NCI-H1694 treated with DMSO at 0.1 percent for 48 hours (cell line): ENCODE measurements at regions not wholly inside any gene's neighbourhood (a gene's known extent, or its start where the extent isn't known, plus 50 kb on each side); places are given as distances from the start of the nearest gene placed in this dataset.

ENCODE experiments used
- DNase-seq: peaks from one replicate; lab custom pipeline; 2025; lab: John Stamatoyannopoulos, UW

DNA sequence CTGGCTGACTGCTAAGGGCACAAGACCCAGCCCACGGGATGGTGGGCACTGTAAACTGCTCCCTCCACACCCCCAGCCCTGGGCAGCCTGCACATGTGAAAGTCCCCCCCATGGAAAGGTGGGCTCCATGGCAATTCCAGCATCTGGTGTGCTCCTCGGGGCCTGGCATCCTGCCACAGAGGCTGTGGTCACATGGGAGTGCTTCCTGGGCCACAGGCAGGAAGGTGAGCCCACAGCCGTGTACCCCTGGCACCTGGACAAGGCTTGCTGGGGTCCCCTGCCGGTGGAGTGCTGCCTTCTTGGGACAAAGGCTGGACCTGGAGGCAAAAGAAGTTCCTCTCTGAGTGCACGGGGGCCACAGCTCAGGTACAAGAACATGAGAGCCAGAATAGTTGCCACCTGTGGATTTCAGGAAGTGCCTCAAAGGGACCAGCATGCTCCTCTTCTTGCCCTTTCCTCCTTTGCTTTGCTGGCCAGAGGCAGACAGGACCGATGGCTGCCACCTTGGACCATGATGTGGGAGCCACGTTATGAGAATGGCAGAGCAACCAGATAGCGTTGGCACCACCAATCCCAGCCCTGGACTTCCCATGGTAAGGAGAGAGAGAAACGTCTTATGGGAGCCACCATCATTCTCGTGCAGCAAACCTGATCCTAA is 120.2 kb upstream of the MLN start:
- DNase-seq, result no peak

GRCh38 chr6:33921745-33922144 is 117.9 kb upstream of the MLN start:
- DNase-seq, result no peak

DNA sequence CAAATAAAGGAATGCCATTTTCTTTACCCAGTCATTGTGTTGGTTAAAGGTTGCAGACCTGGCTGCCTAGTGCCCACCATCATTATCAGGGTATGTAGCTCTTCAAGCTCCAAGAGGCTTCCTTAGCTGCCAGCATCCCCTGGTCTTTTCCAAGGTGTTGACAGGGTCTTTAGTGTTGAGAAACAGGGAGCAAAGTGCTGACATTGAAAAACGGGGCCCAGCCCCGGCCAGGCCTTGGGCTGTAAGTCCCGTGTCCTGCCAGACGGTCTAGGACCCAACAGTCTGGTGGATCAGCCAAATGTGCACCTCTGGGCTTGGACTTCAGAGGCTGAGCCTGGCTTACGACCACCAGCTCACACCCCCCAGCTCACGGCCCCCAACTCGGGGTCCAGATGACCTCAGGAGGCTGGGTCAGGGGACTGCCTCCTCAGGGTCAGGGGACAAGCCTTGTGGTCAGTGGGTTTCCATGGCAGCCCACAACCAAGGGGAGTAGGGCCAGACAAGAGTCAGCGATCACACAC is 114.4 kb upstream of the MLN start:
- no peak for DNase-seq

- DNase-seq, result no peak
Observed at GRCh38 chr6:33915134-33915533, 111.3 kb upstream of the MLN start.

DNA sequence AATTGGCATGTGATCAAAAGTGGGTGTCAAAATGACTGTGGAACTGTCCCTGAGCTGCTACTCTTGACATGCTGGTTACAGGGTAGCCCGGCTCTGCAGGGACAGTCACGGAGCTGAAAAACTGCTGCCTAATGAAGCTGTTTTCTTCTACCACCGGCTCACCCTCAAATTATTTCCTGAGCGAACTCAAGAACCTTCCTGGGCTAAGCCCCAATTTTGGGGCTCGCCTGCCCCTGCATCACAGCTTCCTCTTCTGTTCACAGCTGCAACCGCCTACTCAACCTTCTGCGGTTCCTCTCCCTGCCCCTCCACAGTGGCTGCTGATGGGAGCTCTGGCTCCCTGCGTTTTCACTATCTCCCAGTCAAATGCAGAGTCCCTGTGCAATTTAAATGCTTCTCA is 110.8 kb upstream of the MLN start:
- no peak for DNase-seq

DNA sequence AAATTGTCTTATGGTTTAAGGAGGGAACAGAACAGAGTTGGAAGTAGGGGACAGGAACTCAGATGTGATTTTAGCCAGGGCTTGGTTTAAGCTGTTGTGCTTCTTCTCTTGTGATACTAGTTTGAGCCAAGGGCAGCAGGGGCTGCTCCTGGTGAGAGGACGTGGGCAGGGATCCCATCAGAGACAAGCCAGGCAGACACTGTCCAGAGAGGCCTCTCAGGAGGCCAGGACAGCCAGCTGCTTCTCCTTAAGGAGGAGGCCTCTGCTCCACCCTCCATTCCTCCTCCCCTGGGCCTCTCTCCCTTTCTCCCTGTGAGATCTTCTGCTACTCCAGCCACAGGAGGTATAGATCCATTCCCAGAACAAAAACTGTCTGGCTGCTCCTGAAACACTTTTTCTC is 108.4 kb upstream of the MLN start:
- DNase-seq, result no peak

DNA sequence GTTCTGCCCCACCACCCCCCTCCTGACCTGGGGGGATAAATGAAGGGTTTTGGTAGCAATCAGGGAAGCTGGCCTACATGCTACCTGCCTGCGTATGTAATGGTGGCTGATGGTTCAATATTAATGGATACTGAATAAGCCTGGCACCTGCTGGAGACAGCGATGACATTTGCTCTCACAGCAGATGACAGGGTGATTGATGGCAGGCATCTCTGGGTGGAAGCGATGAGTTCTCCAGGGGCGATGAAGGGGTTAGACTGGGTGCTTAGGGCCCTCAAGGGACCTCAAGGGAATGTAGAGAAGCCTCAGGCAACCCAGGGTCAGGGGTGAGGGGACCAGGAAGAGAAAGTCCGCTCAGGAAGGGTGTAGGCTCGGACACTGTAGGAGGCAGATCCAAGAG is 107.7 kb upstream of the MLN start:
- DNase-seq, result no peak

- DNase-seq, result no peak
Observed at GRCh38 chr6:33910594-33910993, 106.8 kb upstream of the MLN start.

DNA sequence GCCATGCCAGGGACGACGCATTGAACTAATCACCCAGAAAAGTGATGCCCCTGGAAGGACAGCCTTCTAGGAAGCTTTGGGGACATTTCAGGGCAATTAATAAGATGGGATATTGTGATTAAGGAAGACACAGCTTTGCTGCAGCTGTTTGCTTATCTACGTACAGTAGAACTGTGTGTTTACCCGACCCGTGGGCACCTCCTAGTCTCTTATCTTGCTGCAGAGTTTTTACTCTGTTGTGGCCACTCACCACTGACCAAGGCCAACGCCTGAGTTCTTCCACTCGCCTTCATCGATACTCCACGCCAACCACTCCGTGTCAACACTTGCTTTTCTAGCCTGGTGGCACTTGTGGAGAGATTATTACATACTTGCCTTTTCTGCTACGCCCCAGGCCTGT is 105.9 kb upstream of the MLN start:
- DNase-seq, result no peak

DNA sequence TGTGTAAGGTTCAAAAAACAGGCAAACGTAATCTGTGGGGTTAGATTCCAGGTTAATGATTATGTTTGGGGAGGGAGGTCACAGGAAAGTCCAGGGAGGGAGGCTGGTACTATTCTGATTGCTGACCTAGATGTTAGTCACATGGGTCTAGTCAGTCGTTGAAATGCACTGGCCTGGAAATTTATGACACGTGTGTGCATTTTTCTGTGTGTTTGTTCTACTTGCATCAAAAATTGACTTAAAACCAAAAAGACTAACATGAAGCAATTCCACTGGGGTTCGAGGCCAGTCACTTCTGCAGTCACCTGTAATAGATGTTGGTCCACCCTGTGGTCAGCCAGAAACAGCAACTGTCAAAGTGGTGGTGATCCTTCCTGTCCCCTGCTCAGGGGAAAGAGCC is 104.2 kb upstream of the MLN start:
- no peak for DNase-seq

GRCh38 chr6:33907227-33907626 is 103.4 kb upstream of the MLN start:
- no peak for DNase-seq

DNA sequence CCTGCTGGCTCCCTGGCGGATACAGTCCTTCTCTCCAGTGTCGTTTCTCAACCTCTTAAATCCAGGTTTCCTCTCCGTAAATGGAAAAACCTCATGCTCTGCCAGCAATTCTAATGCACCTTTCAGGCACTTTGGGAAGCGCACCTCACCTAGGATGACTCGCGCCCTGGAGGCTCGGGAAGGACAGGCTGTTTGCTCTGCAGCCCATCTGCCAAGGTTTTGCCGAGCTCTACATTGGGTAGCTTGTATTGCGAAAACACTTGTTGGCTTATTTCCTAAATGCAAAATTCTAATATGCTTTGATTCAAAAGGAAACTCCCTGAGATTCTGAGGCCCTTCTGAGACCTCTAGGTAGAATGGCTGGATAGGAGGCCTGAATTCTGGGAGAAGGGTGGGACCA is 102.6 kb upstream of the MLN start:
- DNase-seq, result no peak

- no peak for DNase-seq
Observed at GRCh38 chr6:33905071-33905609, 101.3 kb upstream of the MLN start.

DNA sequence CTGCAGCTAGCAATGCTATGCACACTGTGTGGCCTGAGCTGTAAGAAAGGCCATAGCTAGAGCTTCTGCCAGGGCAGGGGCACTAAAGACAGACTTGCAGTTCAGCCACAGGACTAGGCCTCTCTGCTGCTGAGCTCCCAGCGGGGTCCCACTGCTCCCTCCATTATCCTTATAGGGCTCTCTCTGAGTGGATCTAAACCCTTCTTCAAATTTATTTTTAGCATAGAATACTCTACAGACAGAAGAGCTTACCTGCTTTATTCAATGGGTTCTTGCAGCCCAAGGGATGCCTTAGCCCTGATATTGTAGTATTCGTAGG is 100.9 kb upstream of the MLN start:
- DNase-seq, result no peak

- no peak for DNase-seq
Observed at GRCh38 chr6:33904050-33904746, 100.4 kb upstream of the MLN start.

DNA sequence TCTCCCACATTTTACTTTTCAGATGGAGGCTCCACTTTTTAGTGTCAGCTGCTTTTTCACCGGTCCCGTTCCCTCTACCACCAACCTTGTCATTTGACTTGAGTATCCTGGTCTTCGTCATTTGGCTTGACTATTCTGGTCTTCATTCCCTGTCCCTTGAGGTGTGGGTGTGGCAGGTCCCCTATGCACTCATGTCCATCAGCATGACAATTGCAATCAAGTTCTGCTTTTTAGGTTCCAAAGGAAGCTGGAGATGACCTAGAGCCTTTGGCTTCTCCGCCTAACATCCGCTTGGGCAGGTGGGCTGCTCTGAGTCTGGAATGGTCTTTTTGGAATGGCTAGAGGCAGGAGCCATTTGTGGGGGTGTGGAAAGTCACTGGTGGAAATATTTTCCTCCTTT is 99.8 kb upstream of the MLN start:
- no peak for DNase-seq

GRCh38 chr6:33902457-33902853 is 98.7 kb upstream of the MLN start:
- no peak for DNase-seq

DNA sequence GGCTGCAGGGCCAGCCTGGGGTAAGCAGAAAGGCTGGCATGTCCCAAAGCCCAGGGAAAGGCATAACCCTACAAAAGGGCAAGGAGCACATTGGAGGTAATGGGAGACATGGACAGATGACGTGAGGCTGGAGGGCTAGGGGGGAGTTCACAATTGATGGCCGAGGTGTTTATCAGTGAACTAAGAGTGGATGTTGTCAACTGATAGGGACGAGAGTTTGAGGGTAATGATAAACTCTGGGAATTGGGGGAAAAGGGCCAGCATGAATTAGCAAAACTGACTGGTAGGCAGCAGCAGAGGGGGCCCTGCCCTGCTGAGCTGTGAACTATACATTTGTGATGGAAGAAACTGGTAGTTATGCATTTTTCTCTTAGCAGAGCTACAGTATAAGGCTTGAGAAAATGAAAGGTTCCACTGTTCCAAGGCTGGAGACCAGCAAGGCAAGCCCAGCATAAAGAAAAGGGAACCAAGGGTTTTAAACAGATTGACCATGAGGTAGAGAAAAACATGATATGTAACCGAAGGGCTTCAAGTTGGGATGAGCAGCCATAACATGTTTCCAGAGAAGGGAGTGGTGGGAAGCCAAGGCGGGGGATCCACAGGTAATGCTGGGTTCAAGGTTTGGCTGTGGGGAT is 98.1 kb upstream of the MLN start:
- no peak for DNase-seq

DNA sequence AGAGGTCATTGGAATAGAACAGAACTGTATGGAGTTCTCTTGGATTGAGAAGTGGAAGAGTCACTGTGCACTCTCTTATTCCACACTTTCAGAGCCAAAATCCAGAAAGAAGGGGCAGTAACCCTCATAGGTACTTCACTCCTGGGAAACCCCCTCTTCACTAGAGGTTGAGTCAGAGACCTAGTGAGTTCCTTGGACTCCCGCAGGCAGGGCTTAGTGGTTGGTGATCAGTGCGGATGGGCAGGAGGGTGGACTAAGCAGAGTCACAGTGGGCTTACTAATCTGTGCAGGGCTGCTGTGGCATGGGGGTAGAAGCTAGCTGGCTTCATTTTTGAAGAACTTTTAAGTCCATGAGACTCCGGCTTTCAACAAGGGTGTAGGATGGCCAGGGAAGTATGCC is 95.0 kb upstream of the MLN start:
- no peak for DNase-seq

DNA sequence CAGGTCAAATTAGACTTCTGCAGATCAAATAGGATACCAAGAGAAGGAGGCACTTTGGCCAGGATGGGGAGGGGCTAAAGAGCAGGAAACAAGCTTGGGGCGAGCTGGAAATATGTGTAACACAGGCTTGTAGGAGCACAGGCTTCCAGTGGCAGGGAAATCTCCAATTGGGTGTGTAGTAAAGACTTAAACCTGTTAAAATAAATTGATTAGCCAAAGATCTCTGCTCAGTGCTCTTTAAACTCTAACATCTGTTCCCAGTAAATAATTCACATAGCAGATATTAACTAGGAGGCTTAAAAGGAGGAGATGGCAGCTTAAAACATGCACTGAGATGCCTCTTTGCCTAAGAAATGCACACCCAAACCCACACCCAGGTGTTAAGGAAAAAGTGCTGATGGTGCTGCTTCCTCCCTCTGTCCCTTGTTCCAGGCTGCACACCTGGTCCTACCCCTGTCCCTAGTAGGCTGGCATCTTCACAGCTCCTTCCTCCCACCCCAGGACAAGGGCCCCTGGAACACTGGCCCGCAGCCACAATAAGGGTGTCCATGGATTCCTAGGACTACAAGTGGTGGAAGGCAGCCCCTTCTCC is 93.5 kb upstream of the MLN start:
- DNase-seq, result no peak

- DNase-seq, result no peak
Observed at GRCh38 chr6:33896391-33897188, 92.8 kb upstream of the MLN start.

DNA sequence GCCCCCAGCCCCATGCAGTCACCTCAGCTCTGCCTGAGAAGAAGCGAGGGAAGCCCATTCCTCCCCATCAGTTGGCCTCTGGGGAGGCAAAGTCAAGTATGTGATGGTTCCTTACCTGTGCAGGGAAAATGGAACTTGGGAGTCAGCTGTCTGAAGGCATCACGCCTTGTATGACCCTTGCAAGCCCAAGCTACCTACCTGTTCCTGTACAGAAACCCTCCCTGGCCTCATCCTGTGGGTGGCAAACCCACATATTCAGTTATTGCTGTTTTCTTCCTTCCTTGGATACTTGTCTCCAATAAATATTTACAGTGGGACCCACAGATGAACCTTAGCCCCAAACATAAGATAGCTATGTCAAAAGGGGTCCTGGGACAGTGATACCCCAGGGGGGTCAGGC is 92.2 kb upstream of the MLN start:
- no peak for DNase-seq
